ENCODE measurements at regions not wholly inside any gene's neighbourhood (a gene's known extent, or its start where the extent isn't known, plus 50 kb on each side); places are given as distances from the start of the nearest gene placed in this dataset.

- TF ChIP-seq GLI4 (tag by site-specific recombination; IDR thresholded peaks at IDR 0.05): no peak
- TF ChIP-seq, protein P1, sequence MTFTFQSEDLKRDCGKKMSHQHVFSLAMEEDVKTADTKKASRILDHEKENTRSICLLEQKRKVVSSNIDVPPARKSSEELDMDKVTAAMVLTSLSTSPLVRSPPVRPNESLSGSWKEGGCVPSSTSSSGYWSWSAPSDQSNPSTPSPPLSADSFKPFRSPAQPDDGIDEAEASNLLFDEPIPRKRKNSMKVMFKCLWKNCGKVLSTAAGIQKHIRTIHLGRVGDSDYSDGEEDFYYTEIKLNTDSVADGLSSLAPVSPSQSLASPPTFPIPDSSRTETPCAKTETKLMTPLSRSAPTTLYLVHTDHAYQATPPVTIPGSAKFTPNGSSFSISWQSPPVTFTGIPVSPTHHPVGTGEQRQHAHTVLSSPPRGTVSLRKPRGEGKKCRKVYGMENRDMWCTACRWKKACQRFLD (tag by site-specific recombination; IDR thresholded peaks at IDR 0.05): no peak
- no peak for TF ChIP-seq ZNF555 (tag by site-specific recombination; conservative IDR thresholded peaks at IDR 0.05)
- TF ChIP-seq OVOL3 (tag by site-specific recombination; IDR thresholded peaks at IDR 0.05): no peak
- TF ChIP-seq ZNF132 (tag by site-specific recombination; IDR thresholded peaks at IDR 0.05; ENCODE audit: borderline replicate concordance): no peak
- no peak for TF ChIP-seq ZNF48 (tag by site-specific recombination; IDR thresholded peaks at IDR 0.05)
- TF ChIP-seq ZEB2 (tag by site-specific recombination; IDR thresholded peaks at IDR 0.05): peak; percentile 94
- no peak for TF ChIP-seq CTCF (tag by site-specific recombination; IDR thresholded peaks at IDR 0.05)
- no peak for TF ChIP-seq ZIC2 (tag by site-specific recombination; IDR thresholded peaks at IDR 0.05)
- TF ChIP-seq KLF9 (tag by site-specific recombination; IDR thresholded peaks at IDR 0.05; ENCODE audit: low read depth): no peak
- TF ChIP-seq, protein P2, sequence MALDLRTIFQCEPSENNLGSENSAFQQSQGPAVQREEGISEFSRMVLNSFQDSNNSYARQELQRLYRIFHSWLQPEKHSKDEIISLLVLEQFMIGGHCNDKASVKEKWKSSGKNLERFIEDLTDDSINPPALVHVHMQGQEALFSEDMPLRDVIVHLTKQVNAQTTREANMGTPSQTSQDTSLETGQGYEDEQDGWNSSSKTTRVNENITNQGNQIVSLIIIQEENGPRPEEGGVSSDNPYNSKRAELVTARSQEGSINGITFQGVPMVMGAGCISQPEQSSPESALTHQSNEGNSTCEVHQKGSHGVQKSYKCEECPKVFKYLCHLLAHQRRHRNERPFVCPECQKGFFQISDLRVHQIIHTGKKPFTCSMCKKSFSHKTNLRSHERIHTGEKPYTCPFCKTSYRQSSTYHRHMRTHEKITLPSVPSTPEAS (tag by site-specific recombination; IDR thresholded peaks at IDR 0.05): no peak
- no peak for TF ChIP-seq ZNF223 (tag by site-specific recombination; IDR thresholded peaks at IDR 0.05)
- no peak for TF ChIP-seq ZNF324 (tag by site-specific recombination; IDR thresholded peaks at IDR 0.05)
- no peak for TF ChIP-seq ZNF146 (tag by site-specific recombination; IDR thresholded peaks at IDR 0.05)
- no peak for TF ChIP-seq ZNF26 (tag by site-specific recombination; IDR thresholded peaks at IDR 0.05)
- peak; percentile 87 for TF ChIP-seq WT1 (tag by site-specific recombination; IDR thresholded peaks at IDR 0.05)
- no peak for TF ChIP-seq ZNF175 (tag by site-specific recombination; IDR thresholded peaks at IDR 0.05)
- TF ChIP-seq ZNF174 (tag by site-specific recombination; IDR thresholded peaks at IDR 0.05): no peak
These were observed 1714.4 kb downstream of the OLFM4 start (continued) for GRCh38 chr13:54742984-54743383.

DNA sequence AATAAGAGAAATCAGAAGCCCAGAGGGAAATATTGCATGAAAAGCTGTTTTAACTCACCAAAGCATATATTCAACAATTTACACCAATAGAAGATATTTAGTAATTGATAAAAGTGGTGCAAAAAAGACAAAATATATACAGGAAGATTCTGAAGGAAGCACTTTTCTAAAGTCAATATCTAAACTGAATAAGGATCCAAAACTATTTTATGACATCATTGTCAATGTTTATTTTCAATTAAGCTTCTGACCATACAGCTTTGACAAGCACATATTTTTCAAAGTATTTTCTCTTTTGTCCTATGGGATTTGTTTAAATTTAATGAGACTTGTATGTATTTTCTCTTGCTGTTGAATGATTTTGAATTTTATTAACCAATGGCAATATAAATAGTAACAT lies 1716.1 kb downstream of the OLFM4 start:
- H3K4me1 ChIP-seq (ENCODE audit: control insufficient read depth, insufficient read depth, low read length): no peaks in the 10 kb centered on the region
- ChIA-PET CTCF (no interaction called here), POLR2A (no interaction called here)
- no peaks in the 10 kb centered on the region for H3K9me3 ChIP-seq (ENCODE audit: control insufficient read depth, insufficient read depth, low read depth, low read length)
- H3K27ac ChIP-seq (ENCODE audit: extremely low read depth, low read depth, low read length): no peak overlapping the region
- no peaks in the 10 kb centered on the region for H3K36me3 ChIP-seq (ENCODE audit: control insufficient read depth in 2 of 2, insufficient read depth in 1 of 2, low read length in 2 of 2)
- no peak overlapping the region for H3K4me3 ChIP-seq (ENCODE audit: low read depth, low read length)
- TF ChIP-seq KLF1 (tag by site-specific recombination; IDR thresholded peaks at IDR 0.05) (no peak), ZNF629 (tag by site-specific recombination; IDR thresholded peaks at IDR 0.05) (0 out of 2 replicates have a peak, but pooled peaks have one; percentile 22), ATF2 (tag by site-specific recombination; IDR thresholded peaks at IDR 0.05; ENCODE audit: low read depth) (peak; percentile 64; the same call in 1 of the 2 replicates)
